Keratinocyte (primary cell): ENCODE measurements at regions not wholly inside any gene's neighbourhood (a gene's known extent, or its start where the extent isn't known, plus 50 kb on each side); places are given as distances from the start of the nearest gene placed in this dataset.

Experiments
- CTCF ChIP-seq, 3 experiments: IDR thresholded peaks in 1 of 3; conservative IDR thresholded peaks in 1 of 3; optimal IDR thresholded peaks in 1 of 3; 2 replicates in 2 of 3; 3 replicates in 1 of 3; pipeline versions ENCODE3 to v1.5.1; 2011; ENCODE audit warnings: low read length in 3 of 3, mild to moderate bottlenecking in 3 of 3, moderate library complexity in 2 of 3, control low read depth in 1 of 3, inconsistent platforms in 1 of 3; ENCODE audit not compliant: insufficient read depth in 2 of 3; ENCODE audit errors: extremely low read depth in 1 of 3
- EZH2 ChIP-seq: IDR thresholded peaks from one replicate; pipeline ENCODE4 v1.6.1; 2012; ENCODE audit warnings: inconsistent platforms, mild to moderate bottlenecking, low read length, moderate library complexity

GRCh38 chr7:37511915-37512314 is 63.3 kb upstream of the ELMO1 start:
- TF ChIP-seq EZH2 (no peak), CTCF (optimal IDR thresholded peaks at IDR 0.05 in 1 of 3, IDR thresholded peaks at IDR 0.05 in 1 of 3, conservative IDR thresholded peaks at IDR 0.05 in 1 of 3; ENCODE audit: extremely low read depth in 1 of 3, insufficient read depth in 2 of 3, low read length in 3 of 3) (no peak)
